ENCODE measurements at regions not wholly inside any gene's neighbourhood (a gene's known extent, or its start where the extent isn't known, plus 50 kb on each side); places are given as distances from the start of the nearest gene placed in this dataset.

GRCh38 chr2:59398081-59398480, 1155.4 kb downstream of the BCL11A start:
- TF ChIP-seq CTCF (IDR thresholded peaks at IDR 0.05) (no peak), EP300 (IDR thresholded peaks at IDR 0.05; ENCODE audit: low read depth) (no peak), POLR2A (IDR thresholded peaks at IDR 0.05) (no peak), POLR2AphosphoS5 (IDR thresholded peaks at IDR 0.05) (no peak)

Data from transverse colon (tissue), 4 donors.